GM21360 (cell line): ENCODE measurements at regions not wholly inside any gene's neighbourhood (a gene's known extent, or its start where the extent isn't known, plus 50 kb on each side); places are given as distances from the start of the nearest gene placed in this dataset.

Source experiments
- ATAC-seq: cut with Tn5 transposase; IDR thresholded peaks from one replicate; pipeline ENCODE4 v1.9.1; 2021; ENCODE audit warnings: mild to moderate bottlenecking, moderate library complexity; ENCODE audit not compliant: unreplicated experiment

DNA sequence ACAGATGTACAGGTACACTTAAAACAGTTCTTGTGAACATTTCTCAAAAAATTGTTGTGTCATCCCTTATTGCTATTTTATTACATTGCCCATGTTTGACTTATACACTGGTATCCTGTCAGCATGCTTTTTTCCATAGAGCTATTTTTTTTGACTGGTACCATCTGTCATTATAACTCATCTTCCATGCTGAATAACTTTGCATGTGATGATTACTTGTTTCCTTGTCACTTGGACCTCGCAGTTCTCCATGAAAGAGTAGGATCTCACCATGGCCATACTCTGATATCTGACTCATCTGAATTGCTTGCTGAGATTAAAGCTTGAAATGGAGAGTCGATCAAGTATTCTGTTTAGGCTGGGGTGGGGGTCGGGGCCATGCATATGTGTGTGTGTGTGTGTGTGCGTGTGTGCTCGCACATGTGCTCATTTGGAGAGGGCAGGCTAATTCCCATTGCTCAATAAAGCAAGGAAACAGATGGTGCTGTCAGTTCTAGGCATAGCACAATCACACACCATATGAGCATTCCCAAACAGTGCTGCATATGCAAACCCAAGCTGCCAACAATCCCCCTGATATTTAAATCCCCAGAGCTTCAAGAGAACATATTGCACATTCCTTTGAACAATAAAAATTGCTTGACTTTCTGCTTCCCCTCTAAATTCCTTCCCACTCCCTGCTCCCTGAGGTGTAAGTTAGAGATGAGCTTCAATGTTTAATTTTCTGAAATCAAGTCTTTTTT lies 62.9 kb downstream of the NHLRC3 start:
- no peak for ATAC-seq

DNA sequence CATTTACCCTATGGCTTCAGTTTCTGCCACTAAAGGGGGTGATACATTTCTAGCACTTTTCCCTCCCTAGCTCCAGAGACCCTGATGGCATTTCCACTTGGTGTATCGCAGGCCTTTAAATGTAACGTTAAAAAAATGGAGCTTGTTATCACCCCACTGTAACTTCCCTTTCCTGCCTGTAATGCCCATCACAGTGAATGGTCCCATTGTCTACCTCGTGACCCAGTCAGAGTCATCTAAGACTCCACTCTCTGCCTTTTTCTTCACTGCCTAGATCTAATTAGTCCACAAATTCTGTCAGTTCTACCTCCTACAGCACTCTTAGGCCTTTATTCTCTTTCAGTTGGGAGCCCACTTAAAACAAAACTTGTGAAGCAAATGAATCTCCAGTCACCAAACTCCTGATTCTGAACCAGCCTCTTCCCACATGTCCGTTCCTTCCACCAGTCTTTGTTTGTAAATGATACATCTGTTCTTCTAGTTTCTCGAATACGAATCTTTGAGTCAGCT lies 64.8 kb downstream of the NHLRC3 start:
- ATAC-seq: no peak

DNA sequence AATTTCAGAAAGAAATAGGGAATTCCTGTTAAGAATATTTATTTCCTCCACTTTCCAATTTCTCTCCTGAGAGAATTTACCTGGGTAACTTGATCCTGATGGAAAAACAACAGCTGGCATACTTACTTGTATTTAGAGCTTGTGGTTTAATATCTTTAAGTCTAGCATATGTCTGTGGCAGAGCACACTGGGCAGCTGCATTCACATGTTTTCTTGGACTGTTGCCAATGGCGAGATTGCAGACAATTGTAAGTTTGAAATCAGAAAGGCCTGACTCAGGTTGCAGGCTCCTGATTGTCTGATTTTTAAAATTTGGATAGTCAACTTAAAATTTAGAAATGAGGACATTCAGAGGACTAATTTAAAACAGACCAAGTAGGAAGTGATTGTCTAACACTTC lies 66.9 kb downstream of the NHLRC3 start:
- ATAC-seq: no peak

DNA sequence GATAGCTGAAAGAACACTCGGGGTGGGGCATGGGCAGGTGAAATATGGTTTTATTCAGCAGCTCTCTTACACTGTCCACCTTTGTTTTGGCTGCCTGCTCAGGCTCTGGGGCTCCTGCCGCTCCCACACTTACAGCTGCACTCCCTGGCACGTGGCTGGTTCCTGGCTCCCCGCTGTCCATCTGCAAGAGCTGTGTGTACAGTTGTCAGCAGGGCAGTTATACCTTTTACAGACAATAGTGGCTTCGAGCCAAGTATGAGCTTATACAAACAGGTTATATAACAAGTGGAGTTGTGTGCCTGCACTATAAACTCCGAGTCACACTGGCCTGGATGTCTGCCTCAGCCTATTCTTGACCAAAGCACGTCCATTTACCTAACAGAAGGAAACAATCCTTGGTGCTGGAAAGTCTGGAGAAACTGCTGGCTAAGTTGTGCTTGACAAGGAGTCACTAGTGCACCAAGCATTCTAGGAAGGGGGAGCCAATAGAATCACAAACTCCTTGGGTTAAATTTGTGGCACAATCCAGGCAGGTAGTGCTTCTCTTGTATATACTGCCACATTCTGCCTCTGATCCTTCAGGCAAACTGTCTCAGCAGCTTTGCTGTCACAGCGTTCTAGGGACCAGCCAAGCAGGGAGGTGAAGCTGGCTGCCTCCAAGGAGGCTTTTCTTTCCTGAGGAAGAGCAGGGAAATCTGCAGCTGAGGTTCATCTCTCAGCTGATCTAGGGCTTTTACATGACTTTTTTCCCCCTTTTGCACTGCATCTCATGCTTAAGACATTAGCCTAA lies 68.2 kb downstream of the NHLRC3 start:
- ATAC-seq: no peak

DNA sequence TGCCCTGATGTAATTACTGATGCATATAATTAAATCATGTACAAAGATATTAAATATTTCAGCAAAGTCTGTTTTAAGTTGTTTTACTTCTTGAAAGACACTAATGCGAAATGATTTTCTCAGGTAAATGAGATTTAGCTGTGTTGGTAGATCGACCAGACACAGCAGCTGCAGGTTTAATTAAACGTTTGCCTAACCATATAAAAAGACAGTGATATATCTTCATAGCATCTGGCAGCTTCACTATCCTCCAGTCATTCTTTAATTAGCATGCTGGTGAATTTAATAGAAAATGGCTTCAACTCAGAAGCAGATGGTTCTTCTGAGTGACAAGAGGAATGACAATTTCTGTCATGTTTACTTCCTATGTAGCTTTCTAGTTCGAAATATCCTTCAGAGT lies 69.3 kb downstream of the NHLRC3 start:
- ATAC-seq: no peak

DNA sequence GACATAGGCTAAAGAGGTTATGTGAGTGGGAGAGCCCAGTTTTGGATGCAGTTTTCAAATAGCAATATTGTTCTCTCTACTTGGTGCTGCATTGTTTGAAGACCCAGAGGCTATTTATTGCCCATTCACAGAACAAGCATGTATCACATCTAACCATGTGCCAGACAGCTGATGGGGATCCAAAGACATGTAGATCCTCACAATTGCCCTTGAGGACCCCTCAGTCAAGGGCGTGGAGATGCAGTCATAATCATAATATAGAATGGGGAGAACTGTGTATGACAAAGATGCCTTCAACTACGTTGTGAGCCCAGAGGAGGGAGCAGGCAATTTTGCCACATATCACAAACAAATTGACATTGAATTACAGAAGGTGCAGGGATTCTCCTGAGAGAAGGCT lies 70.5 kb downstream of the NHLRC3 start:
- no peak for ATAC-seq

DNA sequence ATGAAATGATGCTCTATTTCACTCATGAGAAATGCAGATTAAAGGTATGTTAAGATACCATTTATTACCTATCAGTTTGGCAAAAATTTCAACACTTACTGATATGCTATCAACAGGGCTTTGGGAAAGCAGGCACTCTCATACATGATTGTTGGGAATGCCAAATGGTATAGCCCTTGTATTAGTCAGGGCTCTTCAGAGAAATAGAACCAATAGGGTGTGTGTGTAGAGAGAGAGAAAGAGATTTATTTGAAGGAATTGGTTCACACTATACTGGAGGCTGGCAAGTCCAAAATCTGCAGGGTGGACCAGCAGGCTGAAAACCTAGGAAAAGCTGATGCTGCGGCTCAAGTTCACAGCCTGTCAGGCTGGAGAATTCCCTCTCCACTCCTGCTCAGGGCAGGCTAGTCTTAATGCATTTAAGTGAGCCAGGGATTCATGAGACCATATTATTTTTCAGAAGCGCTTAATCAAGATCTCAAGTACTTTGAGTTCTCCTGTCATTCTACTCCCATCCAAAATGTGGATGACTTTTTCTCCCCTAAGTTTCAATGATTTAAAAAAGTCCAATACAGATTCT lies 72.4 kb downstream of the NHLRC3 start:
- ATAC-seq: no peak

DNA sequence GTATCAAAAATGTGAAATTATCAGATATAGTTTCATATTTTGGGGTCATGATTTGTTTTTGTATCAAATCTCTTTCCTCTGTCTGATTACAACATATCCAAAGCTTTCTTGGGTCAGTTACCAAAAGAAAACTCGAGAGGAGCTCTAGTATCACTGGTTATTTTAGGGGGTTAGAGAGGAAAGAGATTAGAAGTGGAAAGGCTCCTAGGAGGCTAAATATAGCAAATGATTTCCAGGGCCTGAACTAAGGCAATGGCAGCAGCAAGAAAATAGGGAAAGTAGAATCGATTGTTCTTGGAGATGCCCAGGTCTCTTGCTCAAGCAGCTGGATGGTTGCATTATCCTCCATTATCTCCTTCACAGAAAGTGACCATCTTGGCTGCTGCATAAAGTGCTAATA lies 72.9 kb downstream of the NHLRC3 start:
- no peak for ATAC-seq

DNA sequence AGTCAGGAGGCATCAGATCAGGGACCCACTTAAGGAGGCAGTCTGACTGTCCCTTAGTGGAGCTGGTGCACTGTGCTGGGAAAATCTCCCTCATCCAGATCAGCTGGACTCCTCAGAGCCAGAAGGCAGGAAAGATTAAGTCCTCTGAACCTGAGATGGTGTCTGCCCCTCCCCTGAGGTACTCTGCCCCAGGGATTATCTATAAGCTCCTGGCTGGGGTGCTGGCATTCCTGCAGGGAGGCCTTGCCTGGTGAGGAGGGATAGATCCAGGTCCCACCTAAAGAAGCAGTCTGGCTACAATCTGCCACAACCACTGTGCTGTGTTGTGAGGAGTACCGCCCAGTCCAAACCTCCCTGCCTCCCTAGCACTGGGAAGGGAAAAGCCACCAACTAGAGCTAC lies 81.2 kb downstream of the NHLRC3 start:
- no peak for ATAC-seq

DNA sequence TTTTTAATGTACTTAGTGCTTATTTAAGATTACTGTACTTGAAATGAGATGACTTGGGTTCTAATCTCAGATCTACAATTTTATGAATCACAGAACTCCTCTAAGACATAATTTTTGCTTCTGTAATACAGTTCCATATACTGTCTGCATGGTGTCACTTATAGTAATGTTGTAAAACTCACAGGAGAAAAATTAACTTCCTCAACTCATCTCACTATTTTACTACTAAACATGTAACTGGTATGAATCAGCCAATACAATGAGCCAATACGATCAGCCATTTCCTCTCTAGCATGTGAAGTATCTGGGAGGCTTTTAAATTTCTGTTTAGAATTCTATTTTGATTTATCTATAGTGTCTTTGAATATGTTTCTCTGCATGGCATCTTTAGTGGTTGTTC lies 85.3 kb downstream of the NHLRC3 start:
- no peak for ATAC-seq

DNA sequence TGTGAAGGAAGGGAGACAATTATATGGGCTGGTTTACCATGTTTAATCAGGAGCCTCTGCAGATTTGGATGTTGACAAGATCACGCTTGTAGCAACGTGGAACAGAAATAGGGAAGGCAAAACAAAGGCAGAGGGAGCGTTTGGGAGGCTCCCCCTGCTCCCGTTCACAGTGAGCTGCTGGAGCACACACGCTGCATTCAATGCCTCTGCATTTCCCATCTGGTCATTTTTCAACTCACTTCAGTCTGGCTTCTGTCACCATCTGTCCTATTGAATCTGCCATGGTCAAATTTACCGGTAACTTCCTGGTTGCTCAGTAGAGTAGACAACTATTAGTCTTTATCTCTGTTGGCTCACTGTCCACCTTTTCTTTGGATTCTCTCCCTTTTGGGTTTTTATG lies 91.0 kb downstream of the NHLRC3 start:
- no peak for ATAC-seq

DNA sequence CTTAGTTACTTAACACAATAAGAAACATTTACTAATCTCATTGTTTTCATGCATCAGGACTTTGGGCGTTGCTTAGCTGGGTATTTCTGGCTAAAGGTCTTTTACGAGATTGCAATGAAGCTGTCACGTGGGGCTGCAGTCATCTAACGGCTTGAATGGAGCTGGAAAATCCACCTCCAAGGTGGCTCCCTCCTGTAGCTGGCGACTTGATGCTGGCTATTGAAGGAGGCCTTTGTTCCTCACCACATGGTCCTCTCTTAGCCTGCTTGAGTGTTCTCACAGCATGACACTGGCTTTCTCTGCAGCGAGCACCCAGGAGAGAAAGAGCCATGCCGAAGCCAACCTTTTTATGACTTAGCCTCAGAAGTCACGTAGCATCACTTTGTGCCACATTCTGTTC lies 92.0 kb downstream of the NHLRC3 start:
- ATAC-seq: no peak

DNA sequence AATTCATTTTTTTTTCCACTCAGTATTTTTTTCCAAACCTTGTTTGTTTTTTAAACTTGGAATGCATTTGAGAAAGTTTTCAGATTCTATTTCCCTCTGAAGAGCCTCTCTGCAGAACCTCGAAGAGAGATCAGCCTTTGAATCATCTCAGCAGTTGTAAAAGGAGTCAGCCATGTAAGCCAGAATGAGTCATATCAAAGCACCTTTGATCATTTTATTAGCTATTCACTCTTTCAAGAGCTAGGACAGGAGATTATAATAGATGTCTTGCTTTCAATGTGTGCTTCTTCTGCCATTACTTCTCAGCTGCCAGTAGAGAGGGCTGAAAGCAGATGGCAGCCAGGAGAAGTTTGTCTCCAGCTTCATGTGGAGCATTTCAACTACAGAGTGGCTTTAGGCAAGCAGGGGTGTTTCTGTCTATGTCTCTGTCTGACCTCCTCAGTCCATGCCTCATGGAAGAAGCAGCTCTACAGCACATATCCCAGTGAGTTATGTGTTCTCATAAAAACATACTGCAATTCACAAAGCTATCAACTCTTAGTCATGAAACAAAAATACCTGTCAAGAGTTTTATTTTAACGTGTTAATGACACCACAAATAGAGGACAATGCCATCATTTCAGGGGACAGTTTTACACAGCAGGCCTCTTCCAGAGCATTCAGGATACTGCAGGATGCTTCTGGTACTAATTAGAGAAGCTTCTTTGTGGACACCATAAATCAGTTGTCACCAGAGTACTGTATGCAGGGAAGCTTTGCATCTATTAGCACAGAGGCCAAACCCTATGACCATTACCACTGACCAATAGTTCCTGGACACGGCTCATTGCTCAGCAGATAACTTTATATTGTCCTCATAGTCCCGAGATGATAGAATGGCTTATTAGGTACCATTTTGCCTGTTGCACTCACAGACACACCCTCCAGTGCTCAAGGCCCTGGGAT lies 94.3 kb downstream of the NHLRC3 start:
- no peak for ATAC-seq

DNA sequence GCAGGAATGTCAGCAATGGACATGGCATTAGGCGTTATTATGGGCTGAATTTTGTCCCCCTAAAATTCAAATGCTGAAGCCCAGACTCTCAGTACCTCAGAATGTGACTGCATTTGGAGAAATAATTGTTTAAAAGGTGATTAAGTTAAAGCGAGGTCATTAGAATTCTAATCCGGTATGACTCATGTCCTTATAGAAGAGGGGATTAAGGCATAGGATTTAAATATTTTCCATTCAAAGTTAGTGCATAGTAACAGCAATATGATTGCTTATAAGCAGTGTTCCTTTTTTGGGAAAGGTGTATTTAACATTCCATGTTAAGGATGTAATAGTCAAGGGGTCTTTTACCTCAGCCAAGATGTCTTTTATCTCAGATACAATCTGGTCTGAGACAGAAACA lies 95.5 kb downstream of the NHLRC3 start:
- ATAC-seq: no peak

DNA sequence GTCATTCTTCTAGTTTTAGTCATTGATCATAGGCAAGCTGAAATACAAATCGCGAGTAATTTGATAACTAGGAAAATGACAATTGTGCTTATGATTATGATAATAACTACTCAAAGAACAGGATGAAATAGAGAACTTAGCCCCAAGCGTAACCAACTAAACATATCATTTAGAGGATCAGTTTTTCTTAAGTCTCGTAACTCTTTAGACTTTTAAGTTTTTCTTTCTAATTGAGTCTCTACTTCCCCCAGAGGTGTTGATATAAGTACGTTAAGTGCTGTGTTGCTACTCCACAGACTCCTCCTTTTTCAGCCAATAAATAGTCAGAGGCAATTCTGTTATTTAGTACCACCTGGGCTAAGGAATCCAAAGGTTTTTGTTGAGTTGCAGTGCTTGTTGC lies 96.3 kb downstream of the NHLRC3 start:
- no peak for ATAC-seq

DNA sequence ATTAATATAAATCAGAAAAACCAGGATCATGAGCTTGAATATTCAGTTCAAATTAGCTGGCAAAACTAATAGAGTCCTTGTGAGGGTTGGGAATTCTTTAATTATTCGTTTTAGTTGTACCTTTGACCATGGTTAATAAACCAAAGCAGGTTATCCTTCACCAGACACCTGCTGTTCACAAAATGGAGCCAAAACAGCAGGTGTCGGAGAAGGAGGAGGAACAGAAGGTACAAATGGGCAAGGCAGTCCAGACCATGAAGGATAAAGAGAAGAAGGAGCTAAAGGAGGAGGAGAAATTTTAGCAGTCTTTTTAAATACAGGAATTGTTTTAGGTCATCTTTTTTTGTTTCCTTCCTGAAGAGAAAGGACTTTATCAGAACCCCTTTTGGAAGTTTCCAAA lies 106.1 kb downstream of the NHLRC3 start:
- no peak for ATAC-seq

DNA sequence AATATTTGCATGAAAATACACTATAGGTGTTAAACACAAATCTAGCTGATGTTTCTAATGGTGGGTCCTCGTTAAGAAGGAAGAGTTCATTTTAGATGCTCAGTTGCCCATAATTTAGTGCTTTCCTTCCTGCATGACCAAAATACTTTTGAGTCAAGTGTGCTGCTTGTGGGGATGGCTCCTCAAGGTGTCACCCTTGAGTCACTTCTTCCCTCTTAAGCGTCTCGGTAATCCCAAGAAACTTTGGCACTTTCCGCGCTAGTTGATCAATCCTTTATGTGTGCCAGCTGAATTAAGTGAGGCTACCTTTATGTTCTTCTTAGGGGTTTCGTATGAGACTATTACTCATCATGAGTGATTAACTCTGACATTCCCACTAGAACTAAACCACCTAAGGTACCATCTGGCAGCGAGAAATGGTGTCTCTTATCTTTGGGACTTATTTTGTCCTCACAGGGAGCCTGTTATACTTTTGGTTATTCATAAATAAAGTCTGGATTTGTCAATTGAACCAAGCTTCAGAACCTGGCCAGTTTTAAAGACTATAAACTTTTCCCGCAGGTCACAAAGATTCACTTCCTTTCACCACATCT lies 106.8 kb downstream of the NHLRC3 start:
- no peak for ATAC-seq

DNA sequence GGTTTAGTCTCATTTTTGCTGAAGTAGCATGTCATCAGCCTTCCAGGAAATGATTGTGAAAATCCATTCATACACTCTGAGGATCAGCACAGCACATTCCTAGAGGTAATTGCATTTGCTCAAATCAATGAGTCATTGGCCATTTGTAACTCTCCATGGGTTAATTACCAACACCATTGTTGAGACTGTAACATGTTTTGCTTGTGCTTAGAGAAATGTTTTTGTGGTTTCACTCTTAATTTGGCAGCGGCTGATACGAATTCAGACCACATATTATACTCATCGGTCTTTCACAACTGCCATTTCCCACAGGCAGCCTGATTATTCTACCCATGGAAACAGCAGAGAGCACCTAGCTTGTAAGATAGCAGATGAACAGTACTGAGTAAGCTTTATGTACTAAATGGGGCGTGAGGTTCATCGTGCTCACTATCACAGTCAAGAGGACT lies 110.3 kb downstream of the NHLRC3 start:
- no peak for ATAC-seq

DNA sequence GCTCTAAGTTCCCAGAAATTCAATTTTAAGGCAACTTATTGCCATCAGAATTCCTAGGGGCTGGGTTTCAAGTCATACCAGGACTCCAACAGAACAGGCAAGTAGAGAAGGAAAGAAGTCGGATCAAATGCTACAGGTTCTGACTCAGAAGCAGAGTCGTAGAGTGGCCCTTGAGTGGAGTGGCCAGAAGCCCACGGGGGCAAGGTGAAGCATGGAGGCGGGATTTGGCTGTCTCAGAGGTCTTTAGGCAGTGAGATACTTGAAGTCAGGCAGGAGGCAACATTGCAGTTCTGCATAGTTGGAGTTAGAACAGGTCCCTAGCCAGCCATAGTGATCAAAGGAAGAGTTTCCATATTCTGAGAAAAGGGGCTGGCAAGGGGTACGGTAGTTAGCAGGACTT lies 111.6 kb downstream of the NHLRC3 start:
- no peak for ATAC-seq

DNA sequence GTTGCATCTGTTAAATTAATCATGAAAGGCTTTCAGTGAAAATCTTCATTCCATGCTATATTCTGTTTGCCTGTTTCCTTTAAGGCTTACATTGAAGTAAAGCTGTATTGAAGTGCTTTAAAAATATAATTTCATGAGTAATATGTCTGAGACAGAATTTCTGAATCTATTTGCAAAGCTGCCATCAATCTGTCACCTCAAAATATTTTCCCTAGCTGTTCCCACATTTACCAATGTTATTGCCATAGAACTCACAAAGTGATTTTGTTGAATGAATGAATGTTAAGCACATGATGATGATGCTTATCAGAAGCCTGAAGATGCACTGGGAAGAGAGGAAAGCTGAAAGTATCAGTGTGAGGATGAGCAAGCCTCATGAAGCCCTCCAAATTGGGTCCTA lies 115.8 kb downstream of the NHLRC3 start:
- ATAC-seq: no peak
